ENCODE measurements at regions not wholly inside any gene's neighbourhood (a gene's known extent, or its start where the extent isn't known, plus 50 kb on each side); places are given as distances from the start of the nearest gene placed in this dataset.

GRCh38 chr22:48352086-48352911 is 1475.4 kb downstream of the BRD1 start:
- Histone ChIP-seq H3K27ac (no peak overlapping the region), H3K27me3 (peaks cover 0 to 45% (median 3%) of the 10 kb centered on the region in 9 donors), H3K4me1 (no peaks in the 10 kb centered on the region), H3K9me3 (no peaks in the 10 kb centered on the region), H3K36me3 (no peaks in the 10 kb centered on the region), H3K4me3 (no peak overlapping the region)
- intact Hi-C loops (cut with DNase I): no loop called here
- WGBS, 4 donors: 74 to 82% (median 77%) methylated on average over 17 to 18 of the region's 18 CpGs
- DNase-seq (no peak), ATAC-seq (no peak)
- TF ChIP-seq CTCF (IDR thresholded peaks at IDR 0.05) (no peak), POLR2A (IDR thresholded peaks at IDR 0.05) (no peak)

- H3K4me3 ChIP-seq: no peak overlapping the region
- WGBS, 4 donors: 71 to 76% (median 73%) methylated on average over 11 to 13 of the region's 13 CpGs
- H3K27me3 ChIP-seq: peaks cover 0 to 37% (median under 1%) of the 10 kb centered on the region in 9 donors
- H3K36me3 ChIP-seq: no peaks in the 10 kb centered on the region
- ATAC-seq (no peak), DNase-seq (no peak)
- H3K9me3 ChIP-seq: no peaks in the 10 kb centered on the region
- no peaks in the 10 kb centered on the region for H3K4me1 ChIP-seq
- intact Hi-C loops (cut with DNase I): no loop called here
- TF ChIP-seq POLR2A (IDR thresholded peaks at IDR 0.05): no peak
- TF ChIP-seq CTCF (IDR thresholded peaks at IDR 0.05): no peak
- H3K27ac ChIP-seq: no peak overlapping the region
Observed at GRCh38 chr22:48351376-48352085, 1476.1 kb downstream of the BRD1 start.

- no peak for TF ChIP-seq POLR2A (IDR thresholded peaks at IDR 0.05)
- TF ChIP-seq CTCF (IDR thresholded peaks at IDR 0.05): no peak
- H3K9me3 ChIP-seq: no peaks in the 10 kb centered on the region
- peaks cover 0 to 39% (median 0%) of the 10 kb centered on the region in 9 donors for H3K27me3 ChIP-seq
- H3K4me1 ChIP-seq: no peaks in the 10 kb centered on the region
- 35 to 45% (median 40%) methylated on average over 7 of the region's 7 CpGs for WGBS, 4 donors
- no peak overlapping the region for H3K4me3 ChIP-seq
- H3K27ac ChIP-seq: no peak overlapping the region
- no peaks in the 10 kb centered on the region for H3K36me3 ChIP-seq
- ATAC-seq (no peak), DNase-seq (no peak)
- intact Hi-C loops (cut with DNase I): no loop called here
Observed at GRCh38 chr22:48350456-48350855, 1477.2 kb downstream of the BRD1 start.

- ATAC-seq (no peak), DNase-seq (no peak)
- H3K36me3 ChIP-seq: no peaks in the 10 kb centered on the region
- intact Hi-C loops (cut with DNase I): no loop called here
- no peak for TF ChIP-seq POLR2A (IDR thresholded peaks at IDR 0.05)
- no peak for TF ChIP-seq CTCF (IDR thresholded peaks at IDR 0.05)
- no peaks in the 10 kb centered on the region for H3K4me1 ChIP-seq
- WGBS, 4 donors: 77 to 80% (median 78%) methylated on average over 1 of the region's 1 CpG
- no peak overlapping the region for H3K4me3 ChIP-seq
- peaks cover 0 to 39% (median 0%) of the 10 kb centered on the region in 9 donors for H3K27me3 ChIP-seq
- no peaks in the 10 kb centered on the region for H3K9me3 ChIP-seq
- no peak overlapping the region for H3K27ac ChIP-seq
Observed at GRCh38 chr22:48348855-48349254, 1478.8 kb downstream of the BRD1 start.

All from heart left ventricle (tissue), 16 donors.